A673 (cell line): ENCODE measurements at regions not wholly inside any gene's neighbourhood (a gene's known extent, or its start where the extent isn't known, plus 50 kb on each side); places are given as distances from the start of the nearest gene placed in this dataset.
"Not testable (repeated sequence)": the region's sequence is repeated elsewhere in the genome, so short reads cannot be mapped to it uniquely, and the experiment has no call there.

Source experiments
- BruUV-seq: library from RNA; stranded (reverse); fragments of 400-500 nt; replicated peaks from 2 replicates; lab custom pipeline; 2021; lab: Mats Ljungman, UMichigan
- CTCF ChIA-PET: fragments of 300-600 bp; sonication (Branson Sonifier 250); formaldehyde crosslinking; loops from one replicate; lab custom pipeline; 2022; ENCODE audit warnings: antibody characterized with exemption; lab: Charles Lee
- POLR2A ChIA-PET: fragments of 300-600 bp; sonication (Branson Sonifier 250); formaldehyde crosslinking; loops from one replicate; lab custom pipeline; 2022; ENCODE audit warnings: antibody characterized with exemption; ENCODE audit not compliant: low non-redundant PET; lab: Charles Lee
- DNase-seq: peaks from one replicate; pipeline ENCODE4 v3.0.0-alpha.2; 2015; ENCODE audit warnings: low spot score
- H3K27ac ChIP-seq: fragments of 200-600 bp; sonication (generic); 2 replicates; pipeline ENCODE4 v1.5.1; 2016; ENCODE audit warnings: mixed run types, low read depth, mild to moderate bottlenecking, mixed read lengths, antibody characterized with exemption, low read length; ENCODE audit not compliant: poor library complexity, severe bottlenecking
- H3K27me3 ChIP-seq: fragments of 200-600 bp; sonication (generic); replicated peaks from 2 replicates; pipeline ENCODE4 v1.6.1; 2017; ENCODE audit warnings: mixed run types, low read depth, mild to moderate bottlenecking, mixed read lengths, antibody characterized with exemption, low read length; ENCODE audit not compliant: insufficient read depth, poor library complexity
- H3K36me3 ChIP-seq: fragments of 200-600 bp; sonication (generic); 2 replicates; pipeline ENCODE4 v1.6.1; 2016; ENCODE audit warnings: mixed run types, mild to moderate bottlenecking, mixed read lengths, antibody characterized with exemption, low read length; ENCODE audit not compliant: insufficient read depth, poor library complexity, severe bottlenecking
- H3K4me1 ChIP-seq: fragments of 200-600 bp; sonication (generic); 2 replicates; pipeline ENCODE4 v1.6.1; 2017; ENCODE audit warnings: mixed run types, mild to moderate bottlenecking, mixed read lengths, antibody characterized with exemption, low read length; ENCODE audit not compliant: insufficient read depth, poor library complexity, severe bottlenecking
- H3K4me3 ChIP-seq: fragments of 200-600 bp; sonication (generic); 2 replicates; pipeline ENCODE4 v1.5.1; 2016; ENCODE audit warnings: low read depth, mixed run types, mild to moderate bottlenecking, mixed read lengths, low read length; ENCODE audit not compliant: poor library complexity, severe bottlenecking
- H3K9me3 ChIP-seq: fragments of 200-600 bp; sonication (generic); 2 replicates; pipeline ENCODE4 v1.6.1; 2016; ENCODE audit warnings: mixed run types, low read depth, mild to moderate bottlenecking, mixed read lengths, antibody characterized with exemption, low read length; ENCODE audit not compliant: poor library complexity, severe bottlenecking
- EZH2 ChIP-seq: fragments of 200-600 bp; sonication (generic); IDR thresholded peaks from 2 replicates; pipeline ENCODE4 v1.6.1; 2017; ENCODE audit warnings: borderline replicate concordance, low read depth, mild to moderate bottlenecking, mixed read lengths, antibody characterized with exemption, low read length; ENCODE audit not compliant: poor library complexity, severe bottlenecking
- intact Hi-C: fragments of 100-400 bp; cut with micrococcal nuclease; formaldehyde crosslinking; loops from one replicate; pipeline ENCODE4 v1.10.0; 2022; ENCODE audit not compliant: unreplicated experiment
- TF ChIP-seq, protein P1 (sequence below): fragments of 300-800, 200-600 bp; sonication (generic); conservative IDR thresholded peaks from 2 replicates; pipeline ENCODE4 v1.5.1; 2017; ENCODE audit warnings: low read depth, mild to moderate bottlenecking, antibody characterized with exemption, low read length, moderate library complexity, mixed read lengths

DNA sequence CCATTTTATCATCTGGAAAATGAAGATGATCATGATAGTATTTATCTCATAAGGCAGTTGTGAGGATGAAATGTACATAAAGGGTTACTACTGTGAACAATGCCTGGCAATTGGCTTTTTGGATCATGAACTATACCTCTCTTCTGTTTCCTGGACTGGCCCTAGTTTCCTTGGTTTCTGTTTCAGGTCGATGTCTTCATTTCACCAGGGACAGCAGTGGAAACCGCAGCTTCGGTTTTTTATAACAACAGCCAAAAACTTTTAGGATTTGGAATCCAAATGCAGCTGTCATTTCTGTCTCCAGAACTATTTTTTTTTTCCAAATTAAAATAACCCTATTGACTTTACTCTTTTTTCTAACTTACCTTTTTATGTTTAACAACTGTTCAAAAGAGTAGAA, 425.1 kb downstream of the RND3 start:
- Histone ChIP-seq H3K27me3 (no peaks in the 10 kb centered on the region), H3K36me3 (no peaks in the 10 kb centered on the region), H3K27ac (no peak overlapping the region), H3K4me3 (no peak overlapping the region), H3K4me1 (no peaks in the 10 kb centered on the region), H3K9me3 (no peaks in the 10 kb centered on the region)
- TF ChIP-seq, protein P1, sequence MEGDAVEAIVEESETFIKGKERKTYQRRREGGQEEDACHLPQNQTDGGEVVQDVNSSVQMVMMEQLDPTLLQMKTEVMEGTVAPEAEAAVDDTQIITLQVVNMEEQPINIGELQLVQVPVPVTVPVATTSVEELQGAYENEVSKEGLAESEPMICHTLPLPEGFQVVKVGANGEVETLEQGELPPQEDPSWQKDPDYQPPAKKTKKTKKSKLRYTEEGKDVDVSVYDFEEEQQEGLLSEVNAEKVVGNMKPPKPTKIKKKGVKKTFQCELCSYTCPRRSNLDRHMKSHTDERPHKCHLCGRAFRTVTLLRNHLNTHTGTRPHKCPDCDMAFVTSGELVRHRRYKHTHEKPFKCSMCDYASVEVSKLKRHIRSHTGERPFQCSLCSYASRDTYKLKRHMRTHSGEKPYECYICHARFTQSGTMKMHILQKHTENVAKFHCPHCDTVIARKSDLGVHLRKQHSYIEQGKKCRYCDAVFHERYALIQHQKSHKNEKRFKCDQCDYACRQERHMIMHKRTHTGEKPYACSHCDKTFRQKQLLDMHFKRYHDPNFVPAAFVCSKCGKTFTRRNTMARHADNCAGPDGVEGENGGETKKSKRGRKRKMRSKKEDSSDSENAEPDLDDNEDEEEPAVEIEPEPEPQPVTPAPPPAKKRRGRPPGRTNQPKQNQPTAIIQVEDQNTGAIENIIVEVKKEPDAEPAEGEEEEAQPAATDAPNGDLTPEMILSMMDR: no peak
- TF ChIP-seq EZH2: no peak
- DNase-seq: no peak
- intact Hi-C loops: no loop called here
- BruUV-seq: no TSS peak
- CTCF ChIA-PET: no interaction called here
- POLR2A ChIA-PET: no interaction called here

DNA sequence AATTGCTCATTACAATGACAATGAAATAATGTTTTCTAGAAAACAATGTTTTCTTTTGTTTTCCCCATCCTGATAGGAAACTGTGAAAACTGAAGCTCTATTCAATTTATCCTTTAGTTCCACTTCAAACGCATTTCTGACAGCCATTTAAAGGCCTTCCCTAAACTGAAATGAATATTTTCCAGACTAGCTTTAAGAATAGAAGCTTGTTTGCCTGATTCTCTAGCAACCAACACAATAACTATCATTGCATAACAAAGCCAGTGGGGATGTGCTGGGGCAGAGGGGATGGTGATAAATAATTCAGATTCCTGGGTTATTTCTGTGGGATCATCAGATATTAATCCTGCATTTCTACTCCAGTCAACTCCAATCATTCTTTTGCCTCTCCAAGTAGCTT, 427.1 kb downstream of the RND3 start:
- peak; percentile 3 for DNase-seq
- no peaks in the 10 kb centered on the region for H3K27me3 ChIP-seq
- POLR2A ChIA-PET: no interaction called here
- intact Hi-C loops: no loop called here
- no peaks in the 10 kb centered on the region for H3K9me3 ChIP-seq
- TF ChIP-seq EZH2: no peak
- TF ChIP-seq, protein P1: no peak
- H3K36me3 ChIP-seq: no peaks in the 10 kb centered on the region
- CTCF ChIA-PET: no interaction called here
- H3K27ac ChIP-seq: no peak overlapping the region
- no peak overlapping the region for H3K4me3 ChIP-seq
- BruUV-seq: no TSS peak
- no peaks in the 10 kb centered on the region for H3K4me1 ChIP-seq

DNA sequence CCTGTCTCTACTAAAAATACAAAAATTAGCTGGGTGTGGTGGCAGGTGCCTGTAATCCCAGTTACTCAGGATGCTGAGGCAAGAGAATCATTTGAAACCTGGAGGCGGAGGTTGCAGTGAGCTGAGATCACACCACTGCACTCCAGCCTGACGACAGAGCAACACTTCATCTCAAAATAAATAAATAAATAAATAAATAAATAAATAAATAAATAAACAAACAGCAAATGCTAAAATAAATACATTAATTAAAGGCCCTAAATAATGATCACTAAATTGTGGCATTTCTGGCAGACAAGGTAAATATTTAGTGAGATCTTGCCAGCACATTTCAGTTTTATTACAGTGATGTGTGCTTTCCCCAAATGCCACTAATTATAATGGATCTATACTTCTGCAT, 427.8 kb downstream of the RND3 start:
- BruUV-seq, H3K4me1 ChIP-seq, intact Hi-C loops, POLR2A ChIA-PET, H3K27me3 ChIP-seq, H3K27ac ChIP-seq, H3K36me3 ChIP-seq, CTCF ChIA-PET, H3K9me3 ChIP-seq, DNase-seq, H3K4me3 ChIP-seq: not testable (repeated sequence)

DNA sequence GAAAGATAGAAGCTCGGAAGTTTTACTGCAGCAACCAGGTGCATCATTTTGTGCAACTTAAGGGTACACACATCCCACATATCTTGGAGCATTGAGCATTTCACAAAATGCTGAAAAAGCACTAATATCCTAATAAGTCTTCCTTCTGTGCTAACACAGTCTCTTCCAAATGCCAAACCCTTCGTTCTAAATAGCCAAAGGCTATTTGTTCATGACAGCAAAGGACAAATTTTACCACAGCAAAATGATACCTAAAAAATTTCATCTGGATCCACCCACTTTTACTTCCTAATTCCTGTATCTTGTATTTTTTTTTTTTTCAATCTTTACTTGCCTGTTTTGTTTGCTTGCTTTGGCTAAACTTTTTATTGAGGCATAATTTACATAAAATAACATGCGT, 435.0 kb downstream of the RND3 start:
- H3K9me3 ChIP-seq: no peaks in the 10 kb centered on the region
- no peak for DNase-seq
- POLR2A ChIA-PET: no interaction called here
- TF ChIP-seq, protein P1: no peak
- CTCF ChIA-PET: no interaction called here
- H3K4me3 ChIP-seq: no peak overlapping the region
- no peaks in the 10 kb centered on the region for H3K4me1 ChIP-seq
- no peaks in the 10 kb centered on the region for H3K36me3 ChIP-seq
- H3K27me3 ChIP-seq: no peaks in the 10 kb centered on the region
- BruUV-seq: no TSS peak
- no peak overlapping the region for H3K27ac ChIP-seq
- intact Hi-C loops: no loop called here
